T-helper 2 cell treated with Interferon-gamma antibody and Interleukin-4, amounts not matched to agents 5 μg/mL and 100 μg/mL, for 36 hours (primary cell): ENCODE measurements at regions not wholly inside any gene's neighbourhood (a gene's known extent, or its start where the extent isn't known, plus 50 kb on each side); places are given as distances from the start of the nearest gene placed in this dataset.

Experiments
- DNase-seq: peaks from one replicate; pipeline ENCODE4 v3.0.0; 2021; ENCODE audit warnings: low spot score
- H3K27ac Mint-ChIP-seq: one replicate; pipeline ENCODE4 v1.8.0; 2021; ENCODE audit warnings: mild to moderate bottlenecking, mixed read lengths
- H3K27me3 Mint-ChIP-seq: one replicate; pipeline ENCODE4 v1.8.0; 2021; ENCODE audit warnings: low read depth, mixed read lengths
- H3K36me3 Mint-ChIP-seq: one replicate; pipeline ENCODE4 v1.8.0; 2021; ENCODE audit warnings: low read depth, mixed read lengths
- H3K4me1 Mint-ChIP-seq: one replicate; pipeline ENCODE4 v1.8.0; 2021; ENCODE audit warnings: low read depth, mixed read lengths
- H3K4me3 Mint-ChIP-seq: one replicate; pipeline ENCODE4 v1.8.0; 2022; ENCODE audit warnings: mild to moderate bottlenecking, moderate library complexity, mixed read lengths
- H3K9me3 Mint-ChIP-seq: one replicate; pipeline ENCODE4 v1.8.0; 2021; ENCODE audit warnings: mixed read lengths

DNA sequence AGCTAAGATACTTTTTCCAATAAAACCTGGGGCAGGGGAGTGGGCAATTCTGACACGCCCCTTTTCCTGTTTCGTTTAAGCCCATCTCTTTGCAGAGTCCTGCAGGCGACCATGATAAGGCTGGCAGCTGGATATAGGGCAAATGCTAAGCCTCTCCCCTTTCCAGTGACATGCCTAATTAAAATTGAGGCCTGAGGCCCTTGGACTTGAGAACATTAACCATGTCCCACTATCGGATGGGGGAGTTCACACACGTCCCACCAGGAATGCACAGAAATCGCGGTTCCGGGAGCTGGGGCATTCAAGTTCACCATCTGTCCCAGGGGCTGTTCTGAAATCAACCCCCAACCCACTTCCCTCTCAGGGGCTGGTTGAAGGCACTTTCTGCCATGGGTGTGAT is 109.2 kb upstream of the FOXF1 start:
- DNase-seq = no peak
- H3K9me3 Mint-ChIP-seq = no peaks in the 10 kb centered on the region
- no peaks in the 10 kb centered on the region for H3K36me3 Mint-ChIP-seq
- H3K4me1 Mint-ChIP-seq = no peaks in the 10 kb centered on the region
- H3K4me3 Mint-ChIP-seq = no peak overlapping the region
- H3K27ac Mint-ChIP-seq = no peak overlapping the region
- no peaks in the 10 kb centered on the region for H3K27me3 Mint-ChIP-seq

- no peak overlapping the region for H3K4me3 Mint-ChIP-seq
- H3K36me3 Mint-ChIP-seq = no peaks in the 10 kb centered on the region
- H3K27ac Mint-ChIP-seq = no peak overlapping the region
- H3K27me3 Mint-ChIP-seq = no peaks in the 10 kb centered on the region
- no peak for DNase-seq
- no peaks in the 10 kb centered on the region for H3K4me1 Mint-ChIP-seq
- no peaks in the 10 kb centered on the region for H3K9me3 Mint-ChIP-seq
These were observed 107.2 kb upstream of the FOXF1 start for GRCh38 chr16:86403085-86403484.

GRCh38 chr16:86403541-86404163 is 106.7 kb upstream of the FOXF1 start:
- no peaks in the 10 kb centered on the region for H3K36me3 Mint-ChIP-seq
- no peaks in the 10 kb centered on the region for H3K4me1 Mint-ChIP-seq
- no peak overlapping the region for H3K27ac Mint-ChIP-seq
- no peaks in the 10 kb centered on the region for H3K9me3 Mint-ChIP-seq
- H3K4me3 Mint-ChIP-seq = no peak overlapping the region
- DNase-seq = no peak
- no peaks in the 10 kb centered on the region for H3K27me3 Mint-ChIP-seq

- Mint-ChIP-seq H3K36me3 (no peaks in the 10 kb centered on the region), H3K27ac (no peak overlapping the region), H3K4me1 (no peaks in the 10 kb centered on the region), H3K4me3 (no peak overlapping the region), H3K27me3 (no peaks in the 10 kb centered on the region), H3K9me3 (no peaks in the 10 kb centered on the region)
- DNase-seq = no peak
These were observed 105.6 kb upstream of the FOXF1 start for GRCh38 chr16:86404678-86405077.

GRCh38 chr16:86405319-86405718 is 105.0 kb upstream of the FOXF1 start:
- no peak overlapping the region for H3K27ac Mint-ChIP-seq
- no peaks in the 10 kb centered on the region for H3K27me3 Mint-ChIP-seq
- no peaks in the 10 kb centered on the region for H3K9me3 Mint-ChIP-seq
- H3K4me1 Mint-ChIP-seq = no peaks in the 10 kb centered on the region
- H3K4me3 Mint-ChIP-seq = no peak overlapping the region
- no peaks in the 10 kb centered on the region for H3K36me3 Mint-ChIP-seq
- no peak for DNase-seq

DNA sequence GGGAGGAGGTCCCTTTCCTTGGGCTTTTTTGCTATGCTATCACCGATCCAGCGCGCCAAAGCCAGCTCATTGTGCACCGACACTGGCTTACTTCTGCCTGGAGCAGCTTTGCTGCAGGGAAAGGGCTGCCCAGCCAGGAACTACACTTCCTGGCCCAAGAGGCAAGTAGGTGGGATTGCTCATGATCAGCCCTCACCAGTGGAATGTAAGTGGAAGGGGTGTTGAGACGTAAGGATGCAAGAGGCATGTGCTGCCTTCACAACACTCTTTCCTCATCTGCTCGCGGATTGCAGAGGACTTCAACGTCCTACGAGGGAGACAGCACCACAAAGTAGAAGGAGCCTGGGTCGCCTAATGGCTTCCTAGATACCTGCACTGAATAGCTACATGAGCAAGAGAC is 104.3 kb upstream of the FOXF1 start:
- Mint-ChIP-seq H3K27me3 (no peaks in the 10 kb centered on the region), H3K4me3 (no peak overlapping the region), H3K27ac (no peak overlapping the region), H3K36me3 (no peaks in the 10 kb centered on the region), H3K9me3 (no peaks in the 10 kb centered on the region), H3K4me1 (no peaks in the 10 kb centered on the region)
- DNase-seq = no peak

DNA sequence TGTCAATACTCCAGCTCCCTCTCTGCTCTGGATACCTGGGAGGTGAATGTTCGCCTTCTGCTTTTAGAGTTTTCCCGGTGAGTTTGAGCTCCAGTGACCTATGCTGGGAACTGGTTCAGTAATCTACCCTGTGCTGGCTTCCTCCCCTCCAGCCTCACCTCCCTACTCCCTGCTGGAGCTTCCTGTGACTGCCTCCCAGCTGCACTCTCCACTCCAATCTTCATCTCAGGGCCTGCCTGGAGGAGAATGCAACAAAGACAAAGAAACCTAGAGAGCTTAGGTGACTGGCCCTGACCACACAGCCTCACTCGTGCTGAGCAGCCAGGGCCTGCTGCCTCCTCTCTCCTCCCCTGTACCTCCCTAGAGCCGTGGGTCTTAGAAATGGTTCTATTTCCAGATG is 101.6 kb upstream of the FOXF1 start:
- Mint-ChIP-seq H3K36me3 (no peaks in the 10 kb centered on the region), H3K9me3 (peaks cover 4% of the 10 kb centered on the region), H3K27me3 (no peaks in the 10 kb centered on the region), H3K4me3 (no peak overlapping the region), H3K4me1 (no peaks in the 10 kb centered on the region), H3K27ac (no peak overlapping the region)
- DNase-seq = no peak

GRCh38 chr16:86410081-86410480 is 100.2 kb upstream of the FOXF1 start:
- H3K4me1 Mint-ChIP-seq = no peaks in the 10 kb centered on the region
- H3K4me3 Mint-ChIP-seq = no peak overlapping the region
- H3K27ac Mint-ChIP-seq = no peak overlapping the region
- DNase-seq = no peak
- H3K9me3 Mint-ChIP-seq = peaks cover 4% of the 10 kb centered on the region
- no peaks in the 10 kb centered on the region for H3K27me3 Mint-ChIP-seq
- H3K36me3 Mint-ChIP-seq = no peaks in the 10 kb centered on the region

DNA sequence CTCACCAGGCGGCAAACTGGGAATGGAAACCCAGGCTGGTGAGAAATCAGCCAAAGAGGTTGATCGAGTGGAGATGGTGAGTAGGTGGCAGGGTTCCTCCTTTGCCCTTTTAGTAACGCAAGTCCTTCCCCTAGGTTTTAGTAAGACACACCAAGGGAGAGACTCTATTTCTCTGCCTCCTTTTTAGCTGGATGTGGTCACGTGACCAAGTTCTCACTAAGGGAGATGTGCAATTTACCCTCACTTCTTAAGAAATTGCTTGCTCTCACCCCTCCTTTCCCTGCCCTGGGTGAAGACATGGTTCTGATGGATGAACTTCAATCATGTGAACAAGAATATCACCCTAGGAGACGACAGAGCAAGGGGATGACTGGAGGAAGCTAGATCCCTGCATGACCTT is 99.8 kb upstream of the FOXF1 start:
- Mint-ChIP-seq H3K4me1 (no peaks in the 10 kb centered on the region), H3K9me3 (peaks cover 4% of the 10 kb centered on the region), H3K27me3 (no peaks in the 10 kb centered on the region), H3K27ac (no peak overlapping the region), H3K36me3 (no peaks in the 10 kb centered on the region), H3K4me3 (no peak overlapping the region)
- no peak for DNase-seq

GRCh38 chr16:86411897-86412296 is 98.4 kb upstream of the FOXF1 start:
- DNase-seq = no peak
- Mint-ChIP-seq H3K27me3 (no peaks in the 10 kb centered on the region), H3K27ac (no peak overlapping the region), H3K9me3 (peaks cover 4% of the 10 kb centered on the region), H3K4me3 (no peak overlapping the region), H3K4me1 (no peaks in the 10 kb centered on the region), H3K36me3 (no peaks in the 10 kb centered on the region)

DNA sequence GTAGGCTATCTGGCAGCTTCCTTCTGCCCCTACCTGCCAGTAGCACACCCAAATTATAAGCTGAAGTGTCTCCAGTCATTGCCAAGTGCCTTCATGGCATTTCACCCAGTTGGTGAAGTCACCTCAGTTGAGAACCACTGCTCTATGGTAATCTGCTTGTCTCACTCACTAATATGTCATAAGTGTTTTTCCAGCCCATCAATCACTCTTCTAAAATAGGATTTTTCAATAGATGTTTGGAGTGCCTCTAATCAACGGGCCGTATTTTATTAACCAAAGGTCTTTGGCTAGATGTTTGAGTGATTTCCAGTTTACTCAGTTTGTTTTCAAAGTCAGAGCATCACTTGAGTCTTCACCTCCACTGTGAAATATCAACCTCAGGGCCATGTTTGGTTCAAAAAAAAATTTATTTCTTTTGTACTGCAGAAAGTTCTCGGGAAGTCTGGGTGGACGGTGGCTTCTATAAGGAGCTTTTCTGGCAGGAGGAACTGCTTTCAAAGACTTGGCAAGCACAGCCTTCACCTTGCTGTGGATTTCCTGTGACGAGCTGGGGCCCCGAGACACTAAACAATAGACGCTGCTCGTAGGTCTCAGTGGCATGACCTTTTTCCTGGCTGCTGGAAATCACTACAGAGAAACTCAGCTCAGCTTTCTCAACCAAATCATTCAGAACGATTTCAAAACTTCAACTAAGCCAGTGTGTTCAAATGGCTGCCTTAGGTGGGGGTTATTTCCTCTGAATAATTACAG is 95.2 kb upstream of the FOXF1 start:
- Mint-ChIP-seq H3K4me1 (no peaks in the 10 kb centered on the region), H3K9me3 (peaks cover 4% of the 10 kb centered on the region), H3K36me3 (no peaks in the 10 kb centered on the region), H3K27ac (no peak overlapping the region), H3K27me3 (no peaks in the 10 kb centered on the region), H3K4me3 (no peak overlapping the region)
- no peak for DNase-seq

GRCh38 chr16:86418981-86419380 is 91.3 kb upstream of the FOXF1 start:
- DNase-seq = no peak
- H3K27ac Mint-ChIP-seq = no peak overlapping the region
- no peak overlapping the region for H3K4me3 Mint-ChIP-seq
- no peaks in the 10 kb centered on the region for H3K4me1 Mint-ChIP-seq
- H3K27me3 Mint-ChIP-seq = no peaks in the 10 kb centered on the region
- H3K36me3 Mint-ChIP-seq = no peaks in the 10 kb centered on the region
- H3K9me3 Mint-ChIP-seq = no peaks in the 10 kb centered on the region

GRCh38 chr16:86419518-86419917 is 90.8 kb upstream of the FOXF1 start:
- no peak overlapping the region for H3K27ac Mint-ChIP-seq
- no peaks in the 10 kb centered on the region for H3K9me3 Mint-ChIP-seq
- DNase-seq = no peak
- no peaks in the 10 kb centered on the region for H3K27me3 Mint-ChIP-seq
- no peak overlapping the region for H3K4me3 Mint-ChIP-seq
- H3K36me3 Mint-ChIP-seq = no peaks in the 10 kb centered on the region
- no peaks in the 10 kb centered on the region for H3K4me1 Mint-ChIP-seq

GRCh38 chr16:86421995-86422394 is 88.3 kb upstream of the FOXF1 start:
- DNase-seq = no peak
- no peak overlapping the region for H3K27ac Mint-ChIP-seq
- H3K36me3 Mint-ChIP-seq = no peaks in the 10 kb centered on the region
- no peak overlapping the region for H3K4me3 Mint-ChIP-seq
- H3K4me1 Mint-ChIP-seq = no peaks in the 10 kb centered on the region
- no peaks in the 10 kb centered on the region for H3K9me3 Mint-ChIP-seq
- no peaks in the 10 kb centered on the region for H3K27me3 Mint-ChIP-seq

- no peaks in the 10 kb centered on the region for H3K27me3 Mint-ChIP-seq
These were observed 85.9 kb upstream of the FOXF1 start for GRCh38 chr16:86424398-86424797.

More at GRCh38 chr16:86424398-86424797, 85.9 kb upstream of the FOXF1 start:
- H3K9me3 Mint-ChIP-seq = no peaks in the 10 kb centered on the region
- no peak overlapping the region for H3K27ac Mint-ChIP-seq
- H3K4me3 Mint-ChIP-seq = no peak overlapping the region
- no peak for DNase-seq
- no peaks in the 10 kb centered on the region for H3K36me3 Mint-ChIP-seq
- no peaks in the 10 kb centered on the region for H3K4me1 Mint-ChIP-seq
